HG03025 (cell line): ENCODE measurements at regions not wholly inside any gene's neighbourhood (a gene's known extent, or its start where the extent isn't known, plus 50 kb on each side); places are given as distances from the start of the nearest gene placed in this dataset.

ENCODE experiments used
- ATAC-seq: cut with Tn5 transposase; IDR thresholded peaks from one replicate; pipeline ENCODE4 v1.9.1; 2021; ENCODE audit warnings: mild to moderate bottlenecking, moderate library complexity; ENCODE audit not compliant: unreplicated experiment, low FRiP score

GRCh38 chr4:19807505-19807904 is 444.2 kb upstream of the SLIT2 start:
- ATAC-seq, result no peak

- no peak for ATAC-seq
These were observed 444.8 kb upstream of the SLIT2 start for GRCh38 chr4:19806865-19807264.

- ATAC-seq, result no peak
These were observed 448.3 kb upstream of the SLIT2 start for GRCh38 chr4:19803406-19803805.

- ATAC-seq, result no peak
These were observed 457.9 kb upstream of the SLIT2 start for GRCh38 chr4:19793831-19794230.

- no peak for ATAC-seq
These were observed 460.1 kb upstream of the SLIT2 start for GRCh38 chr4:19791422-19792123.

GRCh38 chr4:19786616-19787015 is 465.1 kb upstream of the SLIT2 start:
- no peak for ATAC-seq

GRCh38 chr4:19783667-19784223 is 468.0 kb upstream of the SLIT2 start:
- no peak for ATAC-seq

GRCh38 chr4:19780871-19781270 is 470.8 kb upstream of the SLIT2 start:
- no peak for ATAC-seq

GRCh38 chr4:19776929-19777328 is 474.8 kb upstream of the SLIT2 start:
- no peak for ATAC-seq

- ATAC-seq, result no peak
These were observed 475.7 kb upstream of the SLIT2 start for GRCh38 chr4:19776021-19776459.

- ATAC-seq, result no peak
These were observed 476.9 kb upstream of the SLIT2 start for GRCh38 chr4:19774690-19775256.

GRCh38 chr4:19772581-19772980 is 479.1 kb upstream of the SLIT2 start:
- no peak for ATAC-seq

- no peak for ATAC-seq
These were observed 495.0 kb upstream of the SLIT2 start for GRCh38 chr4:19756661-19757060.

- ATAC-seq, result no peak
These were observed 499.1 kb upstream of the SLIT2 start for GRCh38 chr4:19752599-19752998.

- ATAC-seq, result no peak
These were observed 502.9 kb upstream of the SLIT2 start for GRCh38 chr4:19748519-19749479.

- ATAC-seq, result no peak
These were observed 505.3 kb upstream of the SLIT2 start for GRCh38 chr4:19746377-19746776.

GRCh38 chr4:19743115-19743638 is 508.5 kb upstream of the SLIT2 start:
- ATAC-seq, result no peak

- no peak for ATAC-seq
These were observed 512.5 kb upstream of the SLIT2 start for GRCh38 chr4:19739101-19739651.

- ATAC-seq, result no peak
These were observed 514.5 kb upstream of the SLIT2 start for GRCh38 chr4:19736968-19737756.

- no peak for ATAC-seq
These were observed 516.7 kb upstream of the SLIT2 start for GRCh38 chr4:19735012-19735411.
